ENCODE measurements at regions not wholly inside any gene's neighbourhood (a gene's known extent, or its start where the extent isn't known, plus 50 kb on each side); places are given as distances from the start of the nearest gene placed in this dataset.
"Not testable (repeated sequence)": the region's sequence is repeated elsewhere in the genome, so short reads cannot be mapped to it uniquely, and the experiment has no call there.

- DNase-seq (ENCODE audit: low spot score), result no peak
Observed at GRCh38 chr9:85331626-85332025, 410.1 kb downstream of the AGTPBP1 start.

GRCh38 chr9:85322592-85322991, 419.2 kb downstream of the AGTPBP1 start:
- DNase-seq (ENCODE audit: low spot score), result no peak

GRCh38 chr9:85321561-85321960, 420.2 kb downstream of the AGTPBP1 start:
- no peak for DNase-seq (ENCODE audit: low spot score)

GRCh38 chr9:85319936-85320656, 421.7 kb downstream of the AGTPBP1 start:
- no peak for DNase-seq (ENCODE audit: low spot score)

GRCh38 chr9:85315535-85315934, 426.2 kb downstream of the AGTPBP1 start:
- DNase-seq (ENCODE audit: low spot score), result not testable (repeated sequence)

GRCh38 chr9:85310573-85310972, 431.2 kb downstream of the AGTPBP1 start:
- no peak for DNase-seq (ENCODE audit: low spot score)

- no peak for DNase-seq (ENCODE audit: low spot score)
Observed at GRCh38 chr9:85303757-85304134, 438.0 kb downstream of the AGTPBP1 start.

- no peak for DNase-seq (ENCODE audit: low spot score)
Observed at GRCh38 chr9:85302938-85303756, 438.6 kb downstream of the AGTPBP1 start.

- DNase-seq (ENCODE audit: low spot score), result no peak
Observed at GRCh38 chr9:85298499-85298898, 443.3 kb downstream of the AGTPBP1 start.

GRCh38 chr9:85295244-85295643, 446.5 kb downstream of the AGTPBP1 start:
- not testable (repeated sequence) for DNase-seq (ENCODE audit: low spot score)

- no peak for DNase-seq (ENCODE audit: low spot score)
Observed at GRCh38 chr9:85292261-85292660, 449.5 kb downstream of the AGTPBP1 start.

GRCh38 chr9:85291266-85291665, 450.5 kb downstream of the AGTPBP1 start:
- no peak for DNase-seq (ENCODE audit: low spot score)

GRCh38 chr9:85290019-85290418, 451.7 kb downstream of the AGTPBP1 start:
- DNase-seq (ENCODE audit: low spot score), result no peak

- DNase-seq (ENCODE audit: low spot score), result no peak
Observed at GRCh38 chr9:85289142-85289541, 452.6 kb downstream of the AGTPBP1 start.

GRCh38 chr9:85283421-85283820, 458.3 kb downstream of the AGTPBP1 start:
- no peak for DNase-seq (ENCODE audit: low spot score)

- no peak for DNase-seq (ENCODE audit: low spot score)
Observed at GRCh38 chr9:85278769-85279168, 463.0 kb downstream of the AGTPBP1 start.

GRCh38 chr9:85276741-85277140, 465.0 kb downstream of the AGTPBP1 start:
- no peak for DNase-seq (ENCODE audit: low spot score)

GRCh38 chr9:85269811-85270210, 471.9 kb downstream of the AGTPBP1 start:
- DNase-seq (ENCODE audit: low spot score), result no peak

GRCh38 chr9:85268131-85268530, 473.6 kb downstream of the AGTPBP1 start:
- no peak for DNase-seq (ENCODE audit: low spot score)

- no peak for DNase-seq (ENCODE audit: low spot score)
Observed at GRCh38 chr9:85264695-85265094, 477.1 kb downstream of the AGTPBP1 start.

GRCh38 chr9:85263288-85263687, 478.5 kb downstream of the AGTPBP1 start:
- DNase-seq (ENCODE audit: low spot score), result no peak

- no peak for DNase-seq (ENCODE audit: low spot score)
Observed at GRCh38 chr9:85262333-85262732, 479.4 kb downstream of the AGTPBP1 start.

- DNase-seq (ENCODE audit: low spot score), result no peak
Observed at GRCh38 chr9:85260275-85260845, 481.4 kb downstream of the AGTPBP1 start.

Data from germinal center (tissue), 1 donor.